Liver (tissue), 3 donors: ENCODE measurements at regions not wholly inside any gene's neighbourhood (a gene's known extent, or its start where the extent isn't known, plus 50 kb on each side); places are given as distances from the start of the nearest gene placed in this dataset.

ENCODE experiments used
- ATF3 ChIP-seq: IDR thresholded peaks from 2 replicates; pipeline ENCODE4 v1.6.1; 2016; ENCODE audit warnings: antibody characterized with exemption
- CTCF ChIP-seq: fragments of 150-350 bp; IDR thresholded peaks from 2 replicates; pipeline ENCODE4 v1.5.1; 2017; ENCODE audit warnings: improper control_type of control experiment, low read depth, low read length; ENCODE audit not compliant: missing input control
- EGR1 ChIP-seq, 2 donors: IDR thresholded peaks; 2 replicates each; pipeline ENCODE4 v1.6.1; 2016 to 2018; ENCODE audit warnings: antibody characterized with exemption in 2 of 2, low read depth in 2 of 2
- FOXA1 ChIP-seq: IDR thresholded peaks from 2 replicates; pipeline ENCODE4 v1.6.1; 2016; ENCODE audit warnings: antibody characterized with exemption
- GABPA ChIP-seq, 2 donors: IDR thresholded peaks in 1 of 2; conservative IDR thresholded peaks in 1 of 2; 2 replicates each; pipeline ENCODE4 v1.6.1; 2016; ENCODE audit warnings: antibody characterized with exemption in 2 of 2, mild to moderate bottlenecking in 1 of 2, moderate library complexity in 1 of 2
- HNF4A ChIP-seq, 2 donors: conservative IDR thresholded peaks; 2 replicates each; pipeline ENCODE4 v1.6.1; 2016; ENCODE audit warnings: antibody characterized with exemption in 2 of 2, mild to moderate bottlenecking in 2 of 2
- MAX ChIP-seq: IDR thresholded peaks from 2 replicates; pipeline ENCODE4 v1.6.1; 2016; ENCODE audit warnings: antibody characterized with exemption
- NR2F2 ChIP-seq: IDR thresholded peaks from 2 replicates; pipeline ENCODE4 v1.6.1; 2016; ENCODE audit warnings: antibody characterized with exemption
- RAD21 ChIP-seq, 2 donors: IDR thresholded peaks; 2 replicates each; pipeline ENCODE4 v1.6.1; 2016; ENCODE audit warnings: antibody characterized with exemption in 2 of 2, mild to moderate bottlenecking in 2 of 2
- REST ChIP-seq: IDR thresholded peaks from 2 replicates; pipeline ENCODE4 v1.6.1; 2016; ENCODE audit warnings: antibody characterized with exemption, mild to moderate bottlenecking
- RXRA ChIP-seq, 2 donors: IDR thresholded peaks; 2 replicates each; pipeline ENCODE4 v1.6.1; 2017 to 2018; ENCODE audit warnings: antibody characterized with exemption in 2 of 2, mild to moderate bottlenecking in 1 of 2
- TAF1 ChIP-seq: conservative IDR thresholded peaks from 2 replicates; pipeline ENCODE4 v1.6.1; 2016; ENCODE audit warnings: antibody characterized with exemption, mild to moderate bottlenecking
- YY1 ChIP-seq: IDR thresholded peaks from 2 replicates; pipeline ENCODE4 v1.6.1; 2016; ENCODE audit warnings: antibody characterized with exemption, mild to moderate bottlenecking
- ZBTB33 ChIP-seq: IDR thresholded peaks from 2 replicates; pipeline ENCODE4 v1.6.1; 2016; ENCODE audit warnings: antibody characterized with exemption
- donor health status: healthy.
- donor health status: healthy.

- TF ChIP-seq CTCF (no peak), RAD21 (IDR thresholded peaks at IDR 0.05) (no peak), ZBTB33 (no peak), ATF3 (no peak), MAX (no peak), FOXA1 (no peak), NR2F2 (no peak), YY1 (no peak), REST (no peak), TAF1 (no peak), RXRA (IDR thresholded peaks at IDR 0.05) (no peak), EGR1 (IDR thresholded peaks at IDR 0.05; ENCODE audit: low read depth in 2 of 2) (no peak), GABPA (IDR thresholded peaks at IDR 0.05 in 1 of 2, conservative IDR thresholded peaks at IDR 0.05 in 1 of 2) (no peak), HNF4A (conservative IDR thresholded peaks at IDR 0.05) (no peak)
Measured at GRCh38 chr16:49967012-49967559, 57.9 kb upstream of the CNEP1R1 start.
